Nucleus accumbens (tissue), 56 donors: ENCODE measurements at regions not wholly inside any gene's neighbourhood (a gene's known extent, or its start where the extent isn't known, plus 50 kb on each side); places are given as distances from the start of the nearest gene placed in this dataset.
A peak's percentile ranks its signal among the peaks of the same experiment; 100 is the strongest.
"Not testable (repeated sequence)": the region's sequence is repeated elsewhere in the genome, so short reads cannot be mapped to it uniquely, and the experiment has no call there.

Source experiments
- DNase-seq, 56 donors: peaks; one replicate each; lab custom pipeline; 2025; lab: John Stamatoyannopoulos, UW

DNA sequence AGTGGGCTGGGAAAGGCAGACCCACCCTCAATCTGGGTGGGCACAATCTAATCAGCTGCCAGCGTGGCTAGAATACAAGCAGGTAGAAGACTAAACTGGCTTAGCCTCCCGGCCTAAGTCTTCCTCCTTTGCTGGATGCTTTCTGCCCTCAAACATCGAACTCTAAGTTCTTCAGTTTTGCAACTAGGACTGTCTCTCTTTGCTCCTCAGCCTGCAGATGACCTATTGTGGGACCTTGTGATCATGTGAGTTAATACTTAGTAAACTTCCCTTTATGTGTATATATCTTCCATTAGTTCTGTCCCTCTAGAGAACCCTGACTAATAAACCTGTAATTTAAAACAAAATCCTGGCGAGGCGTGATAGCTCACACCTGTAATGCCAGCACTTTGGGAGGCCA is 51.8 kb upstream of the SLC39A8 start:
- DNase-seq = not testable (repeated sequence)

DNA sequence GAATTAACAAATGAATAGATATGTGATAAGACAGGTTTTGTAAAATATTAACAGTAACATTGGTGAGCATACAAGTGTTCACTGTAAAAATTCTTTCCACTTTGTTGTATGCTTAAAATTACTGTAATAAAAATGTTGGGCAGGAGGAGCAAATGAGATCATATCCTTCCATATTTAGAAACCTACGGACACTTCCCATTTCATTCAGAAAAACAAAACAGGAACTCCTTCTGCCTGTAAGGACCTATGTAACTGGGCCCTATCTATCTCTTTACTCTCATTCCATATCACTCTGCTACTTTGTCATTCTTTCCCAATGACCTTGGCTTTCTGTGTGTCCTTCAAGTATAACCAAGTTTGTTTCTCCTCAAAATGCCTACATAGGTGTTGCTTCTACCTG is 53.7 kb upstream of the SLC39A8 start:
- no peak for DNase-seq

GRCh38 chr4:102400898-102401297 is 55.6 kb upstream of the SLC39A8 start:
- no peak for DNase-seq

DNA sequence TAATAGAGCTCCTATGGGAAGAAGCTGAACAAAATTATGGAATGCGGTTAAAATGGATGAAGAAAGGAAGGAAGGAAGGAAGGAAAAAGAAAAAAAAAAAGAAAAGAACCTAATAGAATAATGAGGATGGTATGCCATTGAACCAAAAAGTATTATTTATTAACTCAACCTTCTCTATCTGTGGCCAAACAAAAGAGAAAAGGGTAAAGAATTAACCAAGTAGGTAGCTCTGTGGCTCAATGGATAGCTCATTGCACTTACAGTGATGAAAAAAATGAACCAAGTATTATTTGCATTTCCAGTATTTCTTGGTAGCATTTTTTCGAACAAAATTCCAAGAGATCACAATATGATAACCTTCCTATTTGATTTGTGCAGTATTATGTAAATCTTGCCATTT is 56.9 kb upstream of the SLC39A8 start:
- DNase-seq = no peak

DNA sequence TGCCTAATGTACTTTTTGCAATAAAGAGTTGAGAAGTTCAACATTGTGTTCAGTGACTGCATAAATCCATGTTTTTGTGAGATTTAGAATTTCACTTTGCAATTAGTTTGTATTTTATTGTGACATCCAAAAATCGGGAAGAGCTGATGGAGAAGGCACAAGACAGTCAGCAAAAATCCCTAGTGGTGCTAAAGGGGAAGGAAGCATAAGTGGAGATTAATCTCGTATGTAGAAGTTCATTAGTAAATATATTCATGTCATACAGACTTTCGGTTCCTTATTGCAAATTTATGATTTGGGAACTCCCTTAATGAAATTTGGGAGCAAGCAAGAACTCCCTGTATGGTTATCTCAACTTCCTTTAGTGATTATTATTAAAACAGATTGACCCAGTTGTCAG is 57.8 kb upstream of the SLC39A8 start:
- no peak for DNase-seq

GRCh38 chr4:102404431-102404969 is 59.2 kb upstream of the SLC39A8 start:
- DNase-seq = no peak

- no peak for DNase-seq
Observed at GRCh38 chr4:102405821-102406401, 60.6 kb upstream of the SLC39A8 start.

DNA sequence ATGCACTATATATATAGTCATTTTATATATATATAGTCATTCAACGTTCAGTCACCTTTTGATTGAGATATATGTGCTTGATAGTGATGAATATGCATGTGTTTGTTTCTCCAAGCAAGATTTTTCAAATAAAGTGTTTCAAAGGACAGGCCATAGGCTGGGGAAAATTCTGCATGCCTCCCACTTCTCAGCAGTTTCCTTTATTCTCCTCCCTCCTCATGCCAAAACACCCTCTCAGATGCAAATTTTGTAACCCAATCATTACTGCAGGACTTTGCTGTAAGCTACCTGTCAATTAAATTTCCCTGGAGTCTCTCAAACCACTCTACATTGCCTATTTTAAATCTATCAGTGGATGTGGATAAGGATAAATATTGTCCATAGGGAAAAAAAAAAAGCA is 65.6 kb upstream of the SLC39A8 start:
- not testable (repeated sequence) for DNase-seq

- DNase-seq = no peak
Observed at GRCh38 chr4:102411408-102411807, 66.1 kb upstream of the SLC39A8 start.

DNA sequence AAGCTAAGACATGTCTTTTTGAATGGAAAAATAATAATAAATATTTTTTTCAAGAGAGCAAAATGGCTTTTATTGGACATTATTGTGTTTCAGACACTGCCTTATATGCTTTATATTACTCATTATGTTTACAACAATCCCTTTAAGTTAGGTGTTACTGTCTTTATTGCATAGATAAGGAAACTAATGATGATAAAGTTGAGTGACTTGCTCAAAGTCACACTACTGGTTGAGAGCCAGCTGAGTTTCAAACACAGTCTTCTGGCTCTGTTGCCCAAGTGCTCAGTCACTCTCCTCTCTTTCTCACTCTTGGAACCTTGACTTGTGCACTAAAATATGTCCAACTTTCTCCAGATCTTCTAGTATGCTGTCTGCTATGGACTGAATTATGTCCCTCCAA is 71.5 kb upstream of the SLC39A8 start:
- DNase-seq = no peak

GRCh38 chr4:102420563-102421398 is 75.5 kb upstream of the SLC39A8 start:
- DNase-seq = no peak

DNA sequence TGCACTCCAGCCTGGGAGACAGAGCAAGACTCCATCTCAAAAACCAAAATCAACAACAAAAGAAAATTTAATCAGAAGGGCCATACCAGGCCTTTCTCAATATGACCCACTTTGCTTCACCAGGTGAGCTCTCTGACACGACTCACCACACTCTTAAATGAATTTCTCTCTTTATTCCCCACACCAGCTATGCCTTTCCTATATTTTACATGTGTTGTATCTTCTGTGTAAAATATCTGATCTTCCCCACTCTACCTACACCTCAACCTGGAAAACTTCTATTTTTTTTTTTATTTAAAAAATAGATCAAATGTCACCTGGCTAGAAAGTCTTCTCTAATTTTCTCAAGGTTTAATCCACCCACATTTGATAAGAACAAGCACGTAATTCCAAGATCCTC is 77.6 kb upstream of the SLC39A8 start:
- DNase-seq = no peak

- no peak for DNase-seq
Observed at GRCh38 chr4:102423375-102423774, 77.8 kb upstream of the NFKB1 start.

GRCh38 chr4:102427371-102427998 is 73.7 kb upstream of the NFKB1 start:
- DNase-seq = no peak

GRCh38 chr4:102428122-102428521 is 73.0 kb upstream of the NFKB1 start:
- no peak for DNase-seq

- no peak for DNase-seq
Observed at GRCh38 chr4:102429553-102429952, 71.6 kb upstream of the NFKB1 start.

DNA sequence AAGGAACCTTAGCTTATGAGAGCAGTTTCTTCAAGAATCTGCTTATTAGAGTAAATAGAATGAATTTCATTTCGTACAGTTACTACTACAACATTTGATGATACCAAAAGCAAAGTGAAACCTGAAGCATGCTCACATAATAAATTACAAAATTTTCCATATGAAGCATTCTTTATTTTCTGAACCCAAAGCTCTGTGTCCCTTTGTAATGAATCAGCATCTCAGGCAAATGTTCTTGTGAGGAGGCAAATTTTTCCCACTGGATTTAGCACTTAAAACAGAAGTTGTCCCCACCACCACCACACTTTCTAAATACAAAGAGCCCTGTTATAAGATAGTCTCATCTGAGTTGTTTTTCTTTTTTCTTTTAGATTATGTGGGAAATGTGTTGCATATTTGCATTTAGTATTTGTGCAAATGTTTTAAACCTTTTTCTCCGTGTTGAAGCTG is 70.7 kb upstream of the NFKB1 start:
- peak in 1 of 56 donors; percentile 7 for DNase-seq

- no peak for DNase-seq
Observed at GRCh38 chr4:102431608-102431961, 69.6 kb upstream of the NFKB1 start.

DNA sequence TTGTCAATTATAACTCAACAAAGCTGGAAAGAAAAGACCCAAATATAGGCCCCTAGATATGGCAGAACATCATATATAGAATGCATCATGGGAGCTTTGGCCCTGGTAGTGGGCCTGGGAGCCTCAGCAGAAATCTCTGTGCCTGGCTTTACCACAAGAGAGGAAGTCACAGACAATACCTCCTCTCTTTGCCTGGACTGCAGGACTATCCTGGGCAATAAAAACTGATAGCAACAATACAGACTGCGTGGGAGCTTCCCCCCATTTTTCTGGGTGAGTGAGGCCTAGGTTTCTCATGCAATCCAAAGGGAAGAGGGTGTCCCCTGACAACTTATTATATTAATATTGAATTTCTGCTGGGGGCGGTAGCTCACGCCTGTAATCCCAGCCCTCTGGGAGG is 64.0 kb upstream of the NFKB1 start:
- no peak for DNase-seq

DNA sequence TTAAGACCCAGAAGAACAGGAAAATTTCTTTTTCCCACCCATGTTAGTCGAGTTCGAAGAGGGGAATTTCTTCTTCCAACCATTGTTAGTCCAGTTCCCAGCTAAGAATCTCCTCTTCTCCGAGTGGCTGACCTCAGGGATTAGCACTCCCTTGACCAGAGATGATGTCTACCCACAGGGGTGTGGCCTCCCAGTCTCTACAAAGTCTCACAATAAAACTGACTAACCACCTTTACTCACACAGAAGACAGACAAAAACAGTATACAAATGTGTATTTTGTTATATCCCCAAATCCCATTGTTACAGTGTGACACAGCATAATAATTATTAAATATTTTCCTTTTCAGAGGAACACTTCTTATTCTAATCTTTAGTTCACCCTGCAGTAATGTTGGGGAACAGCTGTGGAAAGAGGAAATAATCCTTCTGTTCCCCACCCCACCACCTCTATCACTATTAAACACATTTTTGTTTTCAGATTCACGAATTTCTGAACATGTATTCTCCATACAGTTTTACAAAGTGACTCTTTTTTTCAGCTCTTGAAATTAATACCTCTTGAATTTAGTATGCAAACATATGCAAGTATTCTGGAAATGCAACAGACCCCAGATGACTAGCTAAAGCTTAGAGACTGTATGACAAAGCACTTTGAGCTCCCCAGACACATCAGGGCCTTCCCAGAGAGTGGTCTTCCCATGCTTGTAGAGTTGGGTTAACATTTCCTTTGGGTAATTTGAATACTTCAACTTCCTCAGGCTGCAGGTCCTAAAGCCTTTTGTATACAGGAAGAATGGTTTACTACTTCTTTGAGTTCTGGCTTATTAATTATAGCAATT is 62.5 kb upstream of the NFKB1 start:
- DNase-seq = no peak

GRCh38 chr4:102439236-102439614 is 61.9 kb upstream of the NFKB1 start:
- no peak for DNase-seq
